Mucosa of descending colon (tissue), 3 donors: ENCODE measurements at regions not wholly inside any gene's neighbourhood (a gene's known extent, or its start where the extent isn't known, plus 50 kb on each side); places are given as distances from the start of the nearest gene placed in this dataset.

ENCODE experiments used
- ATAC-seq: fragments of 200-7000 bp; cut with Tn5 transposase; one replicate; pipeline ENCODE4 v1.9.1; 2020; ENCODE audit warnings: mild to moderate bottlenecking, moderate library complexity
- DNase-seq, 3 donors: peaks; one replicate each; pipeline ENCODE4 v3.0.0-alpha.2; 2020
- H3K36me3 ChIP-seq: fragments of 200-600 bp; one replicate; pipeline ENCODE4 v1.8.0; 2021; ENCODE audit warnings: low read depth, mild to moderate bottlenecking
- H3K4me1 ChIP-seq: fragments of 200-600 bp; one replicate; pipeline ENCODE4 v1.8.0; 2021; ENCODE audit warnings: low read depth, mild to moderate bottlenecking
- H3K4me3 ChIP-seq: fragments of 200-600 bp; one replicate; pipeline ENCODE4 v1.8.0; 2021; ENCODE audit warnings: mild to moderate bottlenecking
- H3K9me3 ChIP-seq: fragments of 200-600 bp; one replicate; pipeline ENCODE4 v1.8.0; 2021; ENCODE audit warnings: mild to moderate bottlenecking
- CTCF ChIP-seq: fragments of 200-600 bp; IDR thresholded peaks from one replicate; pipeline ENCODE4 v1.8.0; 2022; ENCODE audit warnings: antibody characterized with exemption, mild to moderate bottlenecking
- intact Hi-C, 2 donors: fragments of 100-400 bp; cut with DNase I in 1 of 2; cut with micrococcal nuclease in 1 of 2; formaldehyde crosslinking; loops; one replicate each; pipeline versions ENCODE4 v1.11.0 to v1.11.1; 2022; cut with DNase I, micrococcal nuclease
- donor health status: DM: no; HTN: no; CAD: no; lungs with moderate emphysema.
- donor health status: DM: no; HTN: no; CAD: no.
- donor health status: DM: no; HTN: yes; CAD: no.

DNA sequence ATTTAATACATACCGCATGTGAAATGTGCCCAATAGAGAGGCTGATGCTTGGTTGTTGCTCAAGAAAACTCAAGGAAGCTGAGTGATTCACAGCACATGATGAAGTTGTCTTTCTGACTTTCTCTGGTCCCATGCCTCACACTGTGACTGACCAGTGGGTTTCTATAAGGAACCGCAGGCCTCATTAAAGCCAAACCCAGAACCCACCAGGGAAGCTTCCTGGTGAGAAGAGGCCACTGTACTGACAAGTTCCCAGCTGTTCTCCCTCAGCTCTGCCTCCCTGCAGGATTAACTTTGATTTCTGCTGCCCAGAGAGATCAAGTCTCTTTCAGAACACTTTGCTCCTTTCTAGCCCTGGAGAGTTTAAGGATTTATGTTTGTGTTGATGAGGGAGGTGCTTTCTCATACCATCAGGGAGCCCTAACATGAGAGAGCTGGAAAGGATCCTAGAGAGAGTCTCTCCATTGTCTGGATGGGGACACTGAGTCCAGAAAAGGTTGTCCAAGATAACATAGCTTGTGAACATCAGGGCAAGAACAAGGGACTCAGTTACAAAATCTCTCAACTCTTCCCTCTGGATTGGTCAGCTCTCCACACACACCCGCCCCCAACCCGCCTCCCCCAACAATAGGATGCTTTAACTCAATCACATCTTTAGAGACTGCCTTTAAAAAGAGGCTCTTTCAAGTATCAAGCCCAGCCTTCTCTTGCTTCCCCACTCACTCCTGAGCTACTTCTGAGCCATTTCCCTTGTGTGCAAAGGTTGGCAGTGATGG is 303.2 kb upstream of the TLE3 start:
- DNase-seq = no peak
- no peak for ATAC-seq
- TF ChIP-seq CTCF = no peak
- intact Hi-C loops = no loop called here
- H3K4me3 ChIP-seq = no peak overlapping the region
- no peaks in the 10 kb centered on the region for H3K4me1 ChIP-seq
- no peaks in the 10 kb centered on the region for H3K9me3 ChIP-seq
- H3K36me3 ChIP-seq = no peaks in the 10 kb centered on the region

GRCh38 chr15:70399204-70399603 is 301.5 kb upstream of the TLE3 start:
- no peaks in the 10 kb centered on the region for H3K4me1 ChIP-seq
- H3K36me3 ChIP-seq = no peaks in the 10 kb centered on the region
- no peak for DNase-seq
- intact Hi-C loops = no loop called here
- ATAC-seq = no peak
- H3K4me3 ChIP-seq = no peak overlapping the region
- H3K9me3 ChIP-seq = no peaks in the 10 kb centered on the region
- no peak for TF ChIP-seq CTCF

DNA sequence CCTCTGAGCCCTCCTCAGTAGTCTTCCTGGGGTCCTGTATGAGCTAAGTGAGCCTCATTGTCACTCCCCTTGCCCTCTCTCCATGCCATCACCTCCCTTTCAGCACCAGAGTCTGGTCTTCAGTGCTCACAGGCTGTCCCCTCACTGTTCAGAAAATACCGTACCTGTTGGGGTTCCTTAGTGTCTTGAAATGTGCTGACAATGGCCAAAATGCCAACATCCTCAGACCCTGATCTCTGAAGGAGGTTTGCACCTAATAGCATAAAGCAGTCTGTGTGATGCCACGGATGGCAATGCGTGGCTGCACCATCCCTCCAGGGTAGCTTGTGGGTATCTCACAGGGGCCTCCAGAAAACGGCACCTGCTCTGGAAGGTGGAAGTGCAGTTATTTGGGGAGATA is 301.0 kb upstream of the TLE3 start:
- Histone ChIP-seq H3K4me1 (no peaks in the 10 kb centered on the region), H3K9me3 (no peaks in the 10 kb centered on the region), H3K36me3 (no peaks in the 10 kb centered on the region), H3K4me3 (no peak overlapping the region)
- ATAC-seq (no peak), DNase-seq (no peak)
- TF ChIP-seq CTCF = no peak
- intact Hi-C loops = no loop called here

DNA sequence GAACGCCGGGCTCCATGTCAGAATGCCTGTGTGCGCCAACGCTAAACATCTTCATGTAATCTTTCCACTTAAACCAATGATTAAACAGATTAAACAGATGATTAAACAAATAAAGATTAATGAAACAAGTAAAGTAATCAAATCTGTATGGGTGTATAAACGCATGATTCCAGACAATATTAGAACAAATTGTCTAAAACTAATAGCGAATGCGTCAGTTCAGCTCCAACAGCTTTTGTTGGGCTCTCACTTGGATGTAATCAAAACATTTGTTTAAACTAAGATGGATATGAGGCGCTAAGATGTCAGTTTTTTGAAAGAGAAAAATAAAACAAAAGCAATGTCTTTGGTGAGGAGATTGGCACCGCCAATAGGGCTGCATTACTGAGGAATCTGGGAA is 299.1 kb upstream of the TLE3 start:
- DNase-seq (no peak), ATAC-seq (no peak)
- Histone ChIP-seq H3K4me3 (no peak overlapping the region), H3K9me3 (no peaks in the 10 kb centered on the region), H3K36me3 (no peaks in the 10 kb centered on the region), H3K4me1 (no peaks in the 10 kb centered on the region)
- intact Hi-C loops = no loop called here
- TF ChIP-seq CTCF = no peak

DNA sequence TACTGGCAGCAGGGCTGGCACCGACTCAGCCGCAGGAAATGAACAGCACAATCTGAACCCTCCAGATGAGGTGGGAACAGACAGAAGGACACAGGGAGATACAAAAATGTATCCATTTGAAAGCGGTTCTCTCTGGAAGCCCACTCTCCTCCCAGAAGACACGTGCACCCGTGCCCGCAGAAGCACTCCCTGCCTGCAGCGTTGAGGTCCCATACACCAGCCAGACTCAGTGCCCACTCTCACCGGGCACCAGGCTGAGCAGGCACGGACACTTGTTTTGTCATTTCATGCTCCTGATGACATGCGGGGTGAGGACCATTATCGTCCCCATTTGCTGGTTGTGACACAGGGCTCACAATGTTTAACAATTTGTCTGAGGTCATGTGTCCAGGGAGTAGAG is 297.4 kb upstream of the TLE3 start:
- no peaks in the 10 kb centered on the region for H3K4me1 ChIP-seq
- no peak overlapping the region for H3K4me3 ChIP-seq
- no peaks in the 10 kb centered on the region for H3K36me3 ChIP-seq
- no peaks in the 10 kb centered on the region for H3K9me3 ChIP-seq
- intact Hi-C loops = no loop called here
- ATAC-seq = no peak
- no peak for TF ChIP-seq CTCF
- no peak for DNase-seq

DNA sequence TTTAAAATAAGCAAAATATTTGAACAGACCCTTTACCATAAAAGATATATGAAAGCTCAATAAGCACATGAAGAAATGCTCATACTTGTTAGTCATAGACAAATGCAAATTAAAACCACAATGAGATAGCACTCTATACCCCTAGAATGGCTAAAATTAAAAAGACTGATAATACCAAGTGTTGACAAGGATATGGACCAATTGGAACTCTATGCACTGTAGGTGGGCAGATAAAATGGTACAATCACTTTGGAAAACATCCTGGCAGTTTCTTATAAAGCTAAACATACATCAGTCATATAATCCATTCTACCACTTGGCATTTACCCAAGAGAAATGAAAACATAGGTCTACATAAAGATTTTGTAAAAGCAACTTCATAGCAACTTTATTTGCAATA is 293.0 kb upstream of the TLE3 start:
- no peak overlapping the region for H3K4me3 ChIP-seq
- H3K4me1 ChIP-seq = no peaks in the 10 kb centered on the region
- ATAC-seq (no peak), DNase-seq (no peak)
- intact Hi-C loops = no loop called here
- no peaks in the 10 kb centered on the region for H3K36me3 ChIP-seq
- TF ChIP-seq CTCF = no peak
- H3K9me3 ChIP-seq = no peaks in the 10 kb centered on the region
